SK-N-SH treated with all-trans-retinoic acid at 6 μM for 48 hours (cell line): ENCODE measurements at regions not wholly inside any gene's neighbourhood (a gene's known extent, or its start where the extent isn't known, plus 50 kb on each side); places are given as distances from the start of the nearest gene placed in this dataset.

Source experiments
- ARNTL ChIP-seq: fragments of 450-650 bp; formaldehyde crosslinking; IDR thresholded peaks from 2 replicates; pipeline ENCODE4 v1.5.0; 2020; ENCODE audit warnings: low read depth, mild to moderate bottlenecking, moderate library complexity, borderline replicate concordance
- CREB5 ChIP-seq: fragments of 250-450 bp; sonication (Bioruptor Pico); IDR thresholded peaks from 2 replicates; pipeline ENCODE4 v1.5.1; 2020; ENCODE audit warnings: low read depth, mild to moderate bottlenecking, moderate library complexity
- CSRNP3 ChIP-seq: fragments of 250-450 bp; sonication (Bioruptor Pico); IDR thresholded peaks from 2 replicates; pipeline ENCODE4 v1.5.1; 2021; ENCODE audit warnings: mild to moderate bottlenecking, moderate library complexity
- ESRRG ChIP-seq: fragments of 250-450 bp; sonication (Bioruptor Pico); IDR thresholded peaks from 2 replicates; pipeline ENCODE4 v1.6.1; 2021; ENCODE audit warnings: mild to moderate bottlenecking
- GLIS3 ChIP-seq: fragments of 250-450 bp; sonication (Bioruptor Pico); IDR thresholded peaks from 2 replicates; pipeline ENCODE4 v1.5.0; 2020; ENCODE audit warnings: mild to moderate bottlenecking, moderate library complexity
- OSR1 ChIP-seq: fragments of 250-450 bp; sonication (Bioruptor Pico); IDR thresholded peaks from 2 replicates; pipeline ENCODE4 v1.8.0; 2022; ENCODE audit warnings: moderate library complexity, mild to moderate bottlenecking, inconsistent platforms
- SNAI2 ChIP-seq: fragments of 250-450 bp; sonication (Bioruptor Pico); IDR thresholded peaks from 2 replicates; pipeline ENCODE4 v1.5.0; 2020; ENCODE audit warnings: mild to moderate bottlenecking, moderate library complexity
- ZFP3 ChIP-seq: fragments of 250-450 bp; sonication (Bioruptor Pico); IDR thresholded peaks from 2 replicates; pipeline ENCODE4 v1.5.0; 2020; ENCODE audit warnings: mild to moderate bottlenecking, moderate library complexity
- ZNF565 ChIP-seq: fragments of 450-650 bp; formaldehyde crosslinking; conservative IDR thresholded peaks from 2 replicates; pipeline ENCODE4 v1.5.0; 2020; ENCODE audit warnings: low read depth, mild to moderate bottlenecking, moderate library complexity
- TF ChIP-seq, protein P1 (sequence below): fragments of 250-450 bp; sonication (Bioruptor Pico); IDR thresholded peaks from 2 replicates; pipeline ENCODE4 v1.5.0; 2020; ENCODE audit warnings: mild to moderate bottlenecking, moderate library complexity
- TF ChIP-seq, protein P2 (sequence below): fragments of 250-450 bp; sonication (Bioruptor Pico); IDR thresholded peaks from 2 replicates; pipeline ENCODE4 v1.8.0; 2020; ENCODE audit warnings: mild to moderate bottlenecking, moderate library complexity, borderline replicate concordance

DNA sequence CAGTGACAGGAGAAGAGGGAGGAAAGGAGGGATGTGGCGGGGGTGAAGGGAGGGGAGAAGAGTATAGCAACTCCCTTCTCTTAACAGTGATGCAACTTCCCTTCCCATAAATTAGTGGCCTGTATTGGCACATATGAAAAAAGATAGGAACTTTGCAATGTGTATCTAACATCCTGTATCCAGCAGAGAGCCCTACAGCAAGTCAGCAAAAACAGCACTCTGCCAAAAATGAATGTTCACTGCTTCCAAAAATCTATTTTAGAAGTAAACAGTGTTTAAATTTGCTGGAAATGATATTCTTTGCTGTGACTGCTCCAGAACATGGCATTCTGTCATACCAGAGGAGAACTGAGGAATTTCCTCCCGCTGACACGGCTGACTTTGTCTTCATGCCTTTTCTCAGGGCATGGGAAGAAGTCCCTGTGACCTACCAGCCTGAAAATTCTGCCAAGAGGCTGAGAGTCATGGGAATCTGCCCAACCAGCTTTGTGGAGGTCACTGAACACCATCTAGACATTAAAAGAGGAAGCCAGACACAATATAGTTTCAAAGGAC, 343.4 kb upstream of the RASGEF1B start:
- TF ChIP-seq ZFP3 (CRISPR knock-in tag): no peak
- TF ChIP-seq OSR1 (CRISPR knock-in tag): no peak
- TF ChIP-seq, protein P1, sequence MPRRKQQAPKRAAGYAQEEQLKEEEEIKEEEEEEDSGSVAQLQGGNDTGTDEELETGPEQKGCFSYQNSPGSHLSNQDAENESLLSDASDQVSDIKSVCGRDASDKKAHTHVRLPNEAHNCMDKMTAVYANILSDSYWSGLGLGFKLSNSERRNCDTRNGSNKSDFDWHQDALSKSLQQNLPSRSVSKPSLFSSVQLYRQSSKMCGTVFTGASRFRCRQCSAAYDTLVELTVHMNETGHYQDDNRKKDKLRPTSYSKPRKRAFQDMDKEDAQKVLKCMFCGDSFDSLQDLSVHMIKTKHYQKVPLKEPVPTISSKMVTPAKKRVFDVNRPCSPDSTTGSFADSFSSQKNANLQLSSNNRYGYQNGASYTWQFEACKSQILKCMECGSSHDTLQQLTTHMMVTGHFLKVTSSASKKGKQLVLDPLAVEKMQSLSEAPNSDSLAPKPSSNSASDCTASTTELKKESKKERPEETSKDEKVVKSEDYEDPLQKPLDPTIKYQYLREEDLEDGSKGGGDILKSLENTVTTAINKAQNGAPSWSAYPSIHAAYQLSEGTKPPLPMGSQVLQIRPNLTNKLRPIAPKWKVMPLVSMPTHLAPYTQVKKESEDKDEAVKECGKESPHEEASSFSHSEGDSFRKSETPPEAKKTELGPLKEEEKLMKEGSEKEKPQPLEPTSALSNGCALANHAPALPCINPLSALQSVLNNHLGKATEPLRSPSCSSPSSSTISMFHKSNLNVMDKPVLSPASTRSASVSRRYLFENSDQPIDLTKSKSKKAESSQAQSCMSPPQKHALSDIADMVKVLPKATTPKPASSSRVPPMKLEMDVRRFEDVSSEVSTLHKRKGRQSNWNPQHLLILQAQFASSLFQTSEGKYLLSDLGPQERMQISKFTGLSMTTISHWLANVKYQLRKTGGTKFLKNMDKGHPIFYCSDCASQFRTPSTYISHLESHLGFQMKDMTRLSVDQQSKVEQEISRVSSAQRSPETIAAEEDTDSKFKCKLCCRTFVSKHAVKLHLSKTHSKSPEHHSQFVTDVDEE (CRISPR knock-in tag): no peak
- no peak for TF ChIP-seq ESRRG (CRISPR knock-in tag)
- TF ChIP-seq, protein P2, sequence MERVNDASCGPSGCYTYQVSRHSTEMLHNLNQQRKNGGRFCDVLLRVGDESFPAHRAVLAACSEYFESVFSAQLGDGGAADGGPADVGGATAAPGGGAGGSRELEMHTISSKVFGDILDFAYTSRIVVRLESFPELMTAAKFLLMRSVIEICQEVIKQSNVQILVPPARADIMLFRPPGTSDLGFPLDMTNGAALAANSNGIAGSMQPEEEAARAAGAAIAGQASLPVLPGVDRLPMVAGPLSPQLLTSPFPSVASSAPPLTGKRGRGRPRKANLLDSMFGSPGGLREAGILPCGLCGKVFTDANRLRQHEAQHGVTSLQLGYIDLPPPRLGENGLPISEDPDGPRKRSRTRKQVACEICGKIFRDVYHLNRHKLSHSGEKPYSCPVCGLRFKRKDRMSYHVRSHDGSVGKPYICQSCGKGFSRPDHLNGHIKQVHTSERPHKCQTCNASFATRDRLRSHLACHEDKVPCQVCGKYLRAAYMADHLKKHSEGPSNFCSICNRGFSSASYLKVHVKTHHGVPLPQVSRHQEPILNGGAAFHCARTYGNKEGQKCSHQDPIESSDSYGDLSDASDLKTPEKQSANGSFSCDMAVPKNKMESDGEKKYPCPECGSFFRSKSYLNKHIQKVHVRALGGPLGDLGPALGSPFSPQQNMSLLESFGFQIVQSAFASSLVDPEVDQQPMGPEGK (CRISPR knock-in tag): no peak
- no peak for TF ChIP-seq CSRNP3 (CRISPR knock-in tag)
- no peak for TF ChIP-seq ARNTL (CRISPR knock-in tag)
- no peak for TF ChIP-seq SNAI2 (CRISPR knock-in tag)
- no peak for TF ChIP-seq ZNF565
- no peak for TF ChIP-seq CREB5 (CRISPR knock-in tag)
- no peak for TF ChIP-seq GLIS3 (CRISPR knock-in tag)
